GM21447 (cell line): ENCODE measurements at regions not wholly inside any gene's neighbourhood (a gene's known extent, or its start where the extent isn't known, plus 50 kb on each side); places are given as distances from the start of the nearest gene placed in this dataset.

Experiments
- ATAC-seq: cut with Tn5 transposase; IDR thresholded peaks from one replicate; pipeline ENCODE4 v1.9.1; 2021; ENCODE audit not compliant: unreplicated experiment

DNA sequence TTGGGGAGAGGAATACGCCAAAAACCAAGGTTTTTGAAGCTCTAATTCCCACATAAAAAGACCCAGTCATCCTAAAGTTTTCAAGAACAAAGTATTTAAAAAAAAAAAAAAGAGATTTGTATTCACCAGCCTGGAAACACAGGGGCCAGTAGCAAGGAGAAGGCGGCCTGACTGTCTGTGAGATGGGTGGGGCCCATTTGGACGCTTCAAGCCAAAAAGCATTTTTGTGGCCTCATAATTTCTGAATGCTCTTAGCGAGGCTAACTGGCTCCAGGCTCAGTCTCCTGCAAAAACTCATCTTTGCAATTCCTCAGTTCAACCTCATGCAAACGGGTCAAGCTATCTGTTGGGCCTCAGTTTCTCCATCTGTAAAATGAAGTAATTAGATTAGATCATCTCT lies 514.1 kb downstream of the MED13L start:
- ATAC-seq, result no peak

DNA sequence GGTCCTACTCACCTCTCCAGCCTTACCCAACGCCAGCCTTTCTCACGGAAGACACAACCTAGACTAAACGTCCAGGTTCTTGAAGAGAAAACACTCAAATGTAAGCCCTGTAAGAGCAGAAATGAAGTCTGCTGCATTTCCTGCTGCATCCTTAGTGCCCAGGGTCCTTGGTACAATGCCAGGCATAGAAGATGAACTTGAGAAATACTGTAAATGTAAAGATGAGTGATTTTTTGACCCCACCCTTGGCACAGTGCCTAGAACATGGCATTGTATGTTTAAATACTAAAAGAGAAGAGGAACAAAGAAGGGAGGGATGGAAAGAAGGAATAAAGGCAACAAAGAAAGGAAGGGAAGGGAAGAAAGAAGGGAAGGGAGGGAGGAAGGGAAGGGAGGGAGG lies 514.6 kb downstream of the MED13L start:
- no peak for ATAC-seq

DNA sequence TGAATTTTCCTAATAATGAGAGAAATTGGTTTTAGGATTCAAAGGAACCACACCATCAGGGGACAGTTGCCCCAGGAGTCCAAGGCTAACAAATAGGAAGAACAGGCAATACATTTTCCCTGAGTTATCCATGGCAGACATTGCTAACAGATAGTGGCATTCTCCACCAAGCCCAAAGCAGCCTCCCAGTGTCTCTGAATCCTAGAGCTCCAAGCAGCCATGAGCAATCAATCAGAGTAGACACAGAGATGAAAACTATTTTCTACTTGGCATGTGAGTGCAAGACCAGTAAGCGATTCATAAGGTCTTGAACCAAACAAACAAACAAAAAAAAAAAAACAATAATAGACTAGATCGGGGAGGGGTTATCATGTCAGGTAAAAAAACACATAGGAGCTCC lies 515.7 kb downstream of the MED13L start:
- ATAC-seq, result no peak

DNA sequence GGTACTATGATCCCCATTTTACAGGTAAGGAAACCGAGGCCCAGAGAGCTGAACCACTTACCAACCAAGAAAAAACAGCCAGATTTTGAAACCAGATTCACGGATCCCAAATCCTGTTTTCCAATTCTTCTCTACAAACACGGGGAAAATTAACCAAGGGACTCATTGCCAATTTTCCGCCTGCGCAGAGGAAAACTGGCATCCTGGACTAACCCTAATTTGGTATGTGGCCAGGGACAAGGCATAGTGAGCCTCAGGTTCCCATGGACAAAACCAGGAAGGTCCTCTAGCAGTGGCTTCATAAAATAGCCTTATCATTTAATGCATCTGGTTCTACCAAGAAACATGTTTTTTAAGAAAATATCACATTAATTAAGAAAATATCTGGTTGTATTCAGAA lies 517.3 kb downstream of the MED13L start:
- no peak for ATAC-seq

DNA sequence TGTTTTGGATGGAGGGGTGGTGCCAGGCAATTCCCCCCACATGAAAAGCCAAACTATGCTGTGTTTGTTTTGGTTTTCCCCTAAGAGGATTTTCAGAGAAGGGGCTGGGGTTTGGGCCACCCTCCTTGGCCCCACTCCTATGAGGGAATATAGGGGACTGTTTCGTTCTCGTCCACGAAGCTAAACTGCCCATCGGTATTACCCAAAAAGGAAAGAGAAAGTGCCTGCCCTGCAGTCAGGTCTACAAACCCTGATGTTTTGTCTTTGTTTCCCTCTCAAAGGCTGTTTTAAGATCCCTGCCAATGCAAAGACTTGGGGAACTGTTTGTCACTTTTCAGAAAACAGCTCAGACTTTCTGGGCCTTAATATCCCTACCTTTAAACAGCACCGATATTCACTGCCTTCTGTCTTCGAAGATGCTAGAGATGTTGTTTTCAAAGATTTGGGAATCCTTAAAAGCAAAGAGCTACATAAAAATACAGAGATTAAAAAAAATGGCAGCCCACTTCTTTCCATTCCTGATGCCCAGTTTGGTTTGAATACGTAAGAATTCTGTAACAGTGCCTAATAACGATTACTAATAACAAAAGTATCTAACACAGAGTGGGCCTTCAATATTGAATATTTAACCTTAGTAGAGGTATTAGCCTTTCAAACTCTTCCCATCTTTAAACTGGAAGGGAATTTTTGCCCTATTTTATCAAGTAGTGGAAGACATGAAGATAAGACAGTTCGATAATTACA lies 518.4 kb downstream of the MED13L start:
- ATAC-seq, result no peak

DNA sequence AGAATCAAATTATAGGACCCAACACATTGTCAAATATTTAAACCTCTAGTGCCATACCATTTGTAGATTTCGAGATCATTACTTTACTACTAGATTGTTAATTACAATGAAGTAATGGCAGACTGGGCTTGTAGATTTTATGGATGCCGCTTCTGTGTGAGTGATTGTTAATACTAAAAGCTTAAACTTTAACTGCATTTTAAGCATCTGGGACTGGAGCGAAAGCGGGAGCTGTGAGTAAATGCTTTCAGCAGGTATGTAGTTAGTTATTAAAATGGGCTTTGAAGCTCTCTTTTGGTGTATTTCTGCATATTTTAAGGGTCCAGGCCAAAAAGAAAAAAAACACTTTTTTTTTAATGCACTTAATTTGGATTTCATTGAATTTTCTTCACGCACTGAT lies 519.3 kb downstream of the MED13L start:
- ATAC-seq, result no peak

DNA sequence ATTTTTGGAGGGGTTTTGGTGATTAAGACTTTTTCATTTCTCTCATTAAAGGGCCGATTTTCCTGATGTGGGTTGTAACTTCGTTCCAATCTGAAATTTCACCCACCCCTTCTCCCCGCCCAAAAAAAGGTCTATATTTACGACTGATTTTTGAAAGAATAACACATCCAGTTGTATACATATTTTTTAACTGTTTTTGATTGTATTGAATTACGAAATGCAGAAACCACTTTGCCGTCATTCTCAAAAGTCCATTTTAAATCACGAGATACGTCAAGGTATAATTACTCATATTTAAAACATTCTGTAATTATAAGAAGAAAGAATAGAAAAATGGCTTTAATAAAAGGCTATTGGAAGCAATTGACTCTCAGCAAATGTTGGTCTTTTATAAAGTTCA lies 520.7 kb downstream of the MED13L start:
- ATAC-seq, result no peak

DNA sequence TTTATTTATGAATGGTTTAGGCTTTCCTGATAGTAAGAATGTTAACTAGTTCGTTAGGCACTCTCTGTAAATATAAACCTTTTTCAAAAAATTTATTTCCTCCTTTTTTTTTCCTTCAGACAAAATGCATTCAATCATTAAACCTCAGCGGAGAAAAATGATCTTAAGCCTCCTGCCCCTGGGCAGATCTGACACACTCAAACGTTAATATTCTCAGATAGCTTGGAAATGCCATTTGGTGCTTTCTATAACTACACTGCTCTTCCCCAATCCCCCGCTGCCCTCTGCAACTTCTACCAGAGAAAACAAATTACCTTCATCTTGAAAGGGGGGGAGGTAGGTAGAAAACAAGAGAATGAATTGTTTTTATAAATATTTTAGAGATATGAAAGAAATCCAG lies 521.2 kb downstream of the MED13L start:
- ATAC-seq, result no peak

DNA sequence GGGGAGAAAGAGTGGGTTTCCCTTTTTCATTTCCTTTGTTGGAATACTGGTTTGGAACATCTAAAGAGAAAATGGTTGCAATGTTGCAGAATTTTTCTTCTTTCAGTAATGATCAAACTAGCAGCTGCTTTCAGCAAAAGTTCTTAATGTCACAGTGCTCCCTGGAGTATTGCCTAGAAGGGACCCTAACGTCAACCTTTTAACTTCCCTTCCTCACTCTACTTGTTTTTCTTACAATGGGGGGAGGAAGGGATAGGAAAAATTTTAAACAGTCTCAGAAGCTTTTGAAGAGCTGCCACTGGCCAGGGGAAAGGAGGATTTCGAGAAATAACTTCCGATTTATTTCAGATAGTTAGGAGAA lies 521.8 kb downstream of the MED13L start:
- ATAC-seq, result no peak

DNA sequence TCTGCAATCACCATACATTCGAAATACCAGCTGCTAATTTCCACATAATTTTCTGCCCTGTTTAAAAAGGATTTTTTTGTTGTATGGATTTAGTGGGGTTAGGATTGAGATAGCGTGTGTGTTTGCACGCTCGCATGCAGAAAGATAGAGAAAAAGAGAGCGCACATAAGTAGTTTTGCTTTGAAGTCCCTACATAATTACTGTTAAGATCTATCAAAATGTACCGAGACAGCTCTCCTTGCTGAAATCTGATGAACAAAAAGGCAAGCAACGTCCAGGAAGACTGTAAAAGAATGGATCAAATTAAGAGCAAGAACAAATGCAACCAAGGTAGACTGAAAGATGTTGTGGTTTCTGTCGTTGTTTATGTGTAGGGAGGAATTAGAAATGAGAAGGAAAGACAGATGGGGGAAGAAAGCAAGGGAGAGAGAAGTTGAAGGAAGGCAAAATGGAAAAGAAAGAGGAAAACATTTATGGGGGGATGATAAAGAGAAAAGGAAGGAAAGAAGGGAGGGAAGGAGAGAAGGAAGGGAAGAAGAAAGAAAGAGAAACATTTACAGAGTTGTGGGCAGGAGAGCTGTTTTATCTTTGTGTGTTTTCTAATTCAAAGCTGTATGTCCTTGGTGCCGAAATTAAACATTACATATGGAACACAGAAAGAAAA lies 522.3 kb downstream of the MED13L start:
- ATAC-seq, result no peak

DNA sequence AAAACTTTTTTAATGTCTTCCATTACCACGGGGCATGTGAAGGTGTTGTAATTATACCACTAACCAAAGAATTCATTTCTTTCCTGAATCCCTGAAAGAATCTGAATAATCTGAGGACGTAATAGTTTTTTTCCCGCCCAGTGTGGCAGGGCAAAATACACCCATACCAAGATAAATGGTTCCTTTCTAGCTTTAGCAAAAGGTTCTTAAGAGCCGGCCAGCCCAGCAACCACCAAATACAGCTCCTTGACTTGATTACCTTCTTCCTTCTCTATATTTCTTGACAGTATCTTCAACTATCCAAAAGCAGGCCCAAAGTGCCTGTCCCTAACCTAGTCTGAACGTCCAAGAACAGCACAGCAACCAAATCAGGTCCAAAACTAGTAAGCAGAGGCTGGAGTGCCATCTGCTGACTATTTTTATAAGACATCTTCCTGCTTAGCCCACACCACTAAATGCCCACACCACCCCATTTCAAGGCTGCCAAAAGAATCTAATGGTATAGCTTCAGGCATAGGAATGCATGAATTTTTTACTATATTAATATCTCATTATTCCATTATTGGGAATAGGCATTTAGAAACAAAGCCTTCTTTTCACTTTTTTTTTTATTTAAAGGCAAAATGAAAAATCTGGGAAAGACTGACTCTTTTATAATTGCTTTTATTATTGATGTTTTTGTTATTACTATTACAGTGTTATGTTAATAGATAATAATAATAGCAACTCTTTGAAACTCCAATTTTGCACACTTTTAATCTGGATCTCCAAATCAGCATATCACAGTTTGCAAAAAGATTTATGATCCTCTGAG lies 524.4 kb downstream of the MED13L start:
- no peak for ATAC-seq

DNA sequence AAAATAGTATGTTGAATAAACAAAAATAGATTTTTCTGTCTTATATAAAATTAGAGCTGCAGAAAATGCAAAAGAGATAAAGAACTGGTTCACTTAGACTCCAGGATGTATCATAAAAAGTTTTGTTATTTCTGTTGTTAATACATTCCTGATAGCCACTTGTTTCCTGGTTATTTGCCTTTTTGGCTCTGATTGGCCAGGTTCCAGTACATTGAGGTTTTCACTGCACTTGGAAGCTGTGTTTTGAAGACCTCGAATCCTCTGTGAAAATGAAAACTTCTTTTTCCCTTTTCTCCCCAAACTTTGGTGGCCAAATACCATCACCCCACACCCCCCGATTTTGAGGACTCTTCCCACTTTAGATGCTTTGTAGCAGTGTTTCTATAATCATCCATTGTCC lies 525.3 kb downstream of the MED13L start:
- no peak for ATAC-seq

DNA sequence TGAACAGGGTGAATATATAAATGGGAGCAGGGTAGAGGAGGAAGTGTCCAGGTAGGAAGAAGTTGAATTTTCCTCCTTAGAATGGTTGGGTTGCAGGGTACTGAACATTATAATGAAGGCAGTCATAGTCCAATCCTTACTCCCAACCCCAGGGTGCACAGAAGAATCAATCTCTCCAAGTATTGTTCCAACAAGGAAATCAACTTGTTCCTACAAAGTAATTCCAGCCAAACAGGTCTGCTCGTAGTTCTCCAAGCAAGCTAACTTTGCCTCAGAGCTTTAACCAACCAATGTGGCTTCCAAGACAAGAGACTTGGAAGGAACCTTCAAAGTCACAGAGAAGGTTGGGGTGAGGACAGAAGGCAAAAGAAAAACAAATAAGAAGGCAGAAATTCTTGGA lies 527.2 kb downstream of the MED13L start:
- ATAC-seq, result no peak

DNA sequence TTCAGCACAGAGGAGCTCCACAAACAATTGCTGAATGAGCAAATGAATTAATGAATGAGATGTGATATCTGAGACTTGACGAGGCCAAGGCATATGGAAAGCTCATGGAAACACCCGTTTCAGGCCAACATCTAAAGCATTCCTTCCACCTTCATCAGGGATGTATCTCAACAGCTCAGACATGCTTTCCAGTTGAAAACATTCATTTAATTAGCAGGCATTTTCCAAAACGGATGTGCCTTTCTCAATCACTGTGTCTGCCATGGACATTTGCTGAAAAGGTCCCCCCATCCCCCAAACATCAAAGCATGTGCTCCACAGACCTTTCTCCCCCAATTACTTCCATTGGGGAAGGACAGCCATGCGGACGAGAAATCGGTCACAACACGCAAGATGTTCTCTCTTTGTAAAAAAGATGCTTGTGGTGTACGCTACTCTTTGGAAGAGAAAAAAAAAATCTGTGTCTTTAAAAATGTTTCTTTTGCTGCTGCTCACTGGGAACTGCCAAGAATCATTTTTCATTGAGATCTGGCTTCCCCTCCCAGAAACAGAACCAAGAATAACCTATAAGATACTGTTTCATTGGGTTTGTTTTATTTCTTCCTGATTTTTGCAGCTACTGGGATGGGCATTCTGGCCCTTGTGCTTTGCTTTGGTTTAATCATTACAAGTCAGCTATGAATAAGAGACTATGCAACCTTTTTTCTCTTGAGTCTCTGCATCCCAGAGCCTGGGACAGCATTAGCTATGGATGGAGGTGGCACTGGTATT lies 528.2 kb downstream of the MED13L start:
- no peak for ATAC-seq

DNA sequence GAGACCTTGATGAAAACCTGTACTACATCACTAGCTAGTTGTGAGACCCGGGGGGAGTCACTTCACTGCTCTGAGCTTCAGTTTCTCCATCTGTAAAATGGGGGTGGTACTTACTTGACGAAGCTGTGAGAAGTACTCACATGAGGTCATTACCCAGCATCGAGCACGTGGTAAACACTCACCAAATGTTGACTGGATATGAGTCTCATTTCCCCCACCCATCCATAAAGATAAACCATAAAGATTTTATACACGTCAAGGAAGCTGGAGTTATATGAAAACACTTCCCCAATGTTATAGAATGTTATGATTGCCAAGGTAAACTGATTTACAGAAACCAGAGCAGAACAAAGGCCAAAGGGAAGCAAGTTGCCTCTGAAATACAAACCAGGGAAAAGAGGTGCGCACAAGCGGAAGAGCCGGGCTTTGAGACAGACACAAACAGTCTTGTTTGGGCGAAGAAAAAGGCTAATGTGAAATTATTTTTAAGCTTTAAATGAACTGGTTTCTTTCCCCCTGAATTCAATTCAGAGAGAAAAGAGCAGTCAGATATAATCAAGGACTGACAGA lies 536.8 kb downstream of the MED13L start:
- ATAC-seq, result no peak

DNA sequence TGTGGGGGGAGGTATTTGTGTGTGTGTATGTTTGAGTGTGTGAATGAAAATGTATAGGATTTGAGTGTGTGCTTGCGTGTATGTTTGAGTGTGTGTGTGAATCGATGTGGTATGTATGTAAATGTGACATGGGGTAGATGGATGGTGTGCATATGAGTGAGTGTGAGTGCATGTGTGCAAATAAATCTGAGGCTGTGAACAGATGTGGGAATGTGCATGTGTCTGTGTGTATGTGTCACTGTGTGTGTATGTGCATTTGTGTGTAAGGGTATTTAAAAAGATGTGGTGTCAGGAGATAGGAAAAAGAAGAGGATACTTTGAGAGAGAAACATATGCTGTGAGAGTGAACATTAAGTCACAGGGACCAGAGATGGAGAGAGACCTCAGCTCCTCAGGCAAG lies 539.6 kb downstream of the MED13L start:
- ATAC-seq, result no peak

DNA sequence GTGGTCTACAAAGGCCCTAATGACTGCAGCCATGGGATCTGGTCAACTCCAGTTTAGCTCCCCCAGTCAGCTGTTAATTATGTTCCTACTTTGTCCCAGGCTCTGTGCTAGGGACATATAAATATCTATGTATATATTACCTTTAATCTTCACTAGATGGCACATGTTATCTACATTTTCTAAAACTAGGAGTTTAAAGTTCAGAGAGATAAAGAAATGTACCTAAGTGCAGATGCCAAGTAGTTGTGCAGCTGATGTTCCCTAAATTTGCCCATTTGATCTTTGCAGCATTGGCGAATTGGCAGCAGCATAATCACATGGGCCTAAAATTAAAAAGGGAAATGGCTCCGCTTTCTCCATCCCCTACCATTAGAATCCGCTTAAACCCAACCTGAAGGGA lies 541.1 kb downstream of the MED13L start:
- no peak for ATAC-seq

DNA sequence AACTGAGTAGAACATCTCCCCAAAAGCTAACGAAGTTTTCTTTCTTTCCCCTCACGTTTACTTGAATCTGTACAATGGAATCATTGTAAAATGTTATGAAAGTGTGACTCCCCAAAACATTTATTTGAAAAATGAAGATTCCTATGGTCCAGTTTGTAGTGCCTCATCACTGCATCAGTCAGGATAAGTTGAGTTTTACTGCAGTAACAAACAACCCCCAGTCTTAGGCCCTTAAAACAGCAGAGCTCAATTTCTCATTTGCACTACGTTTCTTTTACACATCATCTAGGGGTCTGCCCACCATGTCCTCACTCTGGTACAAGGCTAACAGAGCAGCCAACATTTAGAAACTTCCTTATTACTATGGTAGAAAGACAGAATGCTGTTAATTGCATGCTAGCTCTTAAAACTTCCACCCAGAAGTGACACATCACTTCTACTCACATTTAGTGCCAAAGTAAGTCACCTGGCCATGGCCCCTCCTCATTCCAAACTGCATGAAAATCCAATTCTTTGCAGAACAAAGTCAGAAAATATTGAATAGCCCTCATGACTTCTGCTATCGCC lies 546.4 kb downstream of the MED13L start:
- no peak for ATAC-seq

DNA sequence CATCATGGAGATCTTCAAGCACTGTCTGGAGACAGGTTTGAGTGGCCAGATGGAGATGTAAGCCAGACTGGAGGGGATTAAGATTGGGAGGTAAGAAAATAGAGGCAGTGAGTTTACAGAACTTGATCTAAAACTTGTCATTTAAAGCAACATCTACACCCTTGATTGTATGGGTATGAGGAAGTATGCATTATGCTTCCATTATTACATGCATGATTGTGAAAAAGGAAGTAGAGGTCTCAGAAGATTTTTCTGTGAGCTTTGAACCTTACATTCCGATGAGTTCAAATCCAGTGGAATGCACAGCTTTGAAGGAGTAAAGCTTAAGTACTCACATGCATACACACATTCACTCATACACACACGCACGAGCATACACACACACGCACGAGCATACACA lies 550.8 kb downstream of the MED13L start:
- no peak for ATAC-seq

DNA sequence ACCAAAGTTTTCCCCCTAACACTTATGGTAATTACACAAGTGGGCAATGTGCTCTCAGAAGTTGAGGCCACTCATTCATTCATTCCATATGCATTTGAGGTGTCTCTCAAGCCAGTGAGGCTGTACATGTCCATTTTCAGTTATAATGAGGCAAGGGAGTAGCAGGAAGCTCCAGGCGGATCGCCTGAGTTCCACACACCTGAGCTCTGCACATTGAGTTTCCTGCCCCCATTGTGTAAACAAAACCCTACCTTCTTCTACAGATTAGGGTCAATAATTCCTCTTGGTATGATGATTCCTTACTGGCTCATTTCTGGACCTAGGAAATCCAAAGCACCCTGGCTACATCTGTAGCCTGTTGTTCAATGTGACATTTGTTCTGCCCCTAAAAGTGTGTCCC lies 555.3 kb downstream of the MED13L start:
- no peak for ATAC-seq

DNA sequence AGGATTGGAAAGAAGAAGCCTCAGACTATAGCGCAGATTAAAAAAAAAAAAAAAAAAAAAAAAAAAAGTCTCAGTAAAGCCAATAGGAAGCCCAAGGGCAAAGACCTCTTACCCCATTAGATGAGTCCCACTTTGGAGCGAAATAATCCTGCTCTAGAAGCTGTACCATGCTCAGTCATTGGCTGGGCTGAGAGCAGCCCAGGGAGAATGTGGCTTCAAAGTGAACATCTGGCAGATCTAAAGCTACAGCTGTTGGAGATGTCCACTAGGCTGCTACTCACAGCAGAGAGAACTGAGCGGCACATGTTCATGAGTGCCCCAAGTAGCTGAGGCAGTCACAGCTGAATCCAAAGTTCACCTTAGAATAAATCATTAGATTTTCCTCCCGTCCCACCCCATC lies 560.9 kb downstream of the MED13L start:
- ATAC-seq, result no peak
